Spleen (tissue), 11 donors: ENCODE measurements at regions not wholly inside any gene's neighbourhood (a gene's known extent, or its start where the extent isn't known, plus 50 kb on each side); places are given as distances from the start of the nearest gene placed in this dataset.

Source experiments
- DNase-seq: peaks from one replicate; pipeline ENCODE4 v3.0.0-alpha.2; 2020
- H3K27ac ChIP-seq, 8 donors: fragments of 200-600 bp; sonication (generic) in 7 of 8; 1 replicate in 4 of 8; 2 replicates in 4 of 8; pipeline versions ENCODE4 v1.5.0 to v1.8.0; 2016 to 2021; ENCODE audit warnings: inconsistent platforms in 4 of 8, mild to moderate bottlenecking in 4 of 8, moderate library complexity in 1 of 8
- H3K27me3 ChIP-seq, 7 donors: fragments of 200-600 bp; sonication (generic) in 6 of 7; replicated peaks in 1 of 7; 1 replicate in 4 of 7; 2 replicates in 3 of 7; pipeline versions ENCODE4 v1.5.0 to v1.8.0; 2016 to 2021; ENCODE audit warnings: inconsistent platforms in 3 of 7, mild to moderate bottlenecking in 1 of 7
- H3K36me3 ChIP-seq, 6 donors: fragments of 200-600 bp; sonication (generic) in 5 of 6; 1 replicate in 4 of 6; 2 replicates in 2 of 6; pipeline versions ENCODE4 v1.5.0 to v1.8.0; 2016 to 2021; ENCODE audit warnings: inconsistent platforms in 2 of 6
- H3K4me1 ChIP-seq, 6 donors: fragments of 200-600 bp; sonication (generic) in 5 of 6; 1 replicate in 3 of 6; 2 replicates in 3 of 6; pipeline versions ENCODE4 v1.5.0 to v1.8.0; 2016 to 2021; ENCODE audit warnings: inconsistent platforms in 3 of 6
- H3K4me3 ChIP-seq, 8 donors: fragments of 200-600 bp; sonication (generic) in 7 of 8; 1 replicate in 4 of 8; 2 replicates in 4 of 8; pipeline versions ENCODE4 v1.5.0 to v1.8.0; 2016 to 2021; ENCODE audit warnings: inconsistent platforms in 4 of 8, mild to moderate bottlenecking in 4 of 8, moderate library complexity in 2 of 8
- H3K9me3 ChIP-seq, 8 donors: fragments of 200-600 bp; sonication (generic) in 7 of 8; 1 replicate in 4 of 8; 2 replicates in 4 of 8; pipeline versions ENCODE4 v1.5.0 to v1.8.0; 2016 to 2021; ENCODE audit warnings: inconsistent platforms in 4 of 8
- CTCF ChIP-seq, 11 experiments: fragments of 200-600 bp in 7 of 11; fragments of 450-650 bp in 4 of 11; sonication (generic) in 4 of 11; IDR thresholded peaks in 8 of 11; conservative IDR thresholded peaks in 3 of 11; 1 replicate in 7 of 11; 2 replicates in 4 of 11; pipeline versions ENCODE4 v1.4.0 to v1.8.0; 2016 to 2021; ENCODE audit warnings: antibody characterized with exemption in 11 of 11, inconsistent platforms in 4 of 11, mild to moderate bottlenecking in 1 of 11
- POLR2A ChIP-seq, 3 donors: fragments of 450-650 bp; IDR thresholded peaks; one replicate each; pipeline ENCODE4 v1.5.1; 2017; ENCODE audit warnings: antibody characterized with exemption in 3 of 3, mild to moderate bottlenecking in 1 of 3
- POLR2AphosphoS5 ChIP-seq, 3 donors: sonication (generic); formaldehyde crosslinking; IDR thresholded peaks; one replicate each; pipeline ENCODE4 v1.5.1; 2017; ENCODE audit warnings: antibody characterized with exemption in 3 of 3
- WGBS, 5 donors: extraction: QIAGEN DNeasy Blood & Tissue Kit in 3 of 5; methylation state at CpG; one replicate each; pipeline versions ENCODE4 v1.1.5 to v1.1.7; 2013 to 2018; 5-methylcytosine and 5-hydroxymethylcytosine counted together
- intact Hi-C: fragments of 100-400 bp; cut with DNase I; formaldehyde crosslinking; loops from one replicate; pipeline ENCODE4 v1.15.0; 2023; ENCODE audit warnings: low total_unique reads
- donor health status: healthy with polysubstance abuse.
- donor health status: DM: no; HTN: no; CAD: no; lungs with moderate emphysema.
- donor health status: DM: no; HTN: no; CAD: no.
- donor health status: Bipolar disorder and iron deficiency.
- donor health status: healthy.
- donor health status: DM: no; HTN: no; CAD: no.
- donor health status: DM: yes; HTN: yes; CAD: no.

GRCh38 chr2:21710031-21710430 lies 586.3 kb downstream of the TDRD15 start:
- Histone ChIP-seq H3K36me3 (no peaks in the 10 kb centered on the region), H3K4me1 (no peaks in the 10 kb centered on the region), H3K27ac (no peak overlapping the region), H3K27me3 (no peaks in the 10 kb centered on the region), H3K9me3 (no peaks in the 10 kb centered on the region), H3K4me3 (no peak overlapping the region)
- TF ChIP-seq POLR2AphosphoS5 (IDR thresholded peaks at IDR 0.05) (no peak), POLR2A (IDR thresholded peaks at IDR 0.05) (no peak), CTCF (IDR thresholded peaks at IDR 0.05 in 8 of 11, conservative IDR thresholded peaks at IDR 0.05 in 3 of 11) (no peak)
- WGBS, 5 donors = 50 to 70% (median 66%) methylated on average over 4 of the region's 4 CpGs
- DNase-seq = no peak
- intact Hi-C loops = no loop called here

- DNase-seq = no peak
- intact Hi-C loops = no loop called here
- WGBS, 5 donors = 58 to 72% (median 69%) methylated on average over 3 of the region's 3 CpGs
- no peak overlapping the region for H3K4me3 ChIP-seq
- H3K27ac ChIP-seq = no peak overlapping the region
- H3K36me3 ChIP-seq = no peaks in the 10 kb centered on the region
- TF ChIP-seq POLR2AphosphoS5 (IDR thresholded peaks at IDR 0.05) (no peak), CTCF (IDR thresholded peaks at IDR 0.05 in 8 of 11, conservative IDR thresholded peaks at IDR 0.05 in 3 of 11) (no peak), POLR2A (IDR thresholded peaks at IDR 0.05) (no peak)
- no peaks in the 10 kb centered on the region for H3K27me3 ChIP-seq
- no peaks in the 10 kb centered on the region for H3K4me1 ChIP-seq
- H3K9me3 ChIP-seq = no peaks in the 10 kb centered on the region
These were observed 586.7 kb downstream of the TDRD15 start for GRCh38 chr2:21710496-21710895.

- Histone ChIP-seq H3K9me3 (no peaks in the 10 kb centered on the region), H3K4me3 (no peak overlapping the region), H3K4me1 (no peaks in the 10 kb centered on the region), H3K27ac (no peak overlapping the region), H3K27me3 (no peaks in the 10 kb centered on the region), H3K36me3 (no peaks in the 10 kb centered on the region)
- TF ChIP-seq POLR2A (IDR thresholded peaks at IDR 0.05) (no peak), POLR2AphosphoS5 (IDR thresholded peaks at IDR 0.05) (no peak), CTCF (IDR thresholded peaks at IDR 0.05 in 8 of 11, conservative IDR thresholded peaks at IDR 0.05 in 3 of 11) (no peak)
- WGBS, 5 donors = 70 to 74% (median 72%) methylated on average over 4 of the region's 4 CpGs
- intact Hi-C loops = no loop called here
- no peak for DNase-seq
These were observed 592.1 kb downstream of the TDRD15 start for GRCh38 chr2:21715887-21716286.

- WGBS, 5 donors = 63 to 72% (median 66%) methylated on average over 4 of the region's 4 CpGs
- Histone ChIP-seq H3K27ac (no peak overlapping the region), H3K36me3 (no peaks in the 10 kb centered on the region), H3K4me1 (no peaks in the 10 kb centered on the region), H3K4me3 (no peak overlapping the region), H3K27me3 (no peaks in the 10 kb centered on the region), H3K9me3 (peaks cover 0 to 1% (median 0%) of the 10 kb centered on the region in 8 donors)
- TF ChIP-seq CTCF (IDR thresholded peaks at IDR 0.05 in 8 of 11, conservative IDR thresholded peaks at IDR 0.05 in 3 of 11) (no peak), POLR2A (IDR thresholded peaks at IDR 0.05) (no peak), POLR2AphosphoS5 (IDR thresholded peaks at IDR 0.05) (no peak)
- DNase-seq = no peak
- intact Hi-C loops = no loop called here
These were observed 603.3 kb downstream of the TDRD15 start for GRCh38 chr2:21727101-21727500.
